PC-3 (cell line): ENCODE measurements at regions not wholly inside any gene's neighbourhood (a gene's known extent, or its start where the extent isn't known, plus 50 kb on each side); places are given as distances from the start of the nearest gene placed in this dataset.

ENCODE experiments used
- ATAC-seq: fragments of 200-7000 bp; cut with Tn5 transposase; 2 replicates; pipeline ENCODE4 v1.9.1; 2020; ENCODE audit warnings: mild to moderate bottlenecking, moderate library complexity
- BruUV-seq: library from RNA; stranded (reverse); fragments of 400-500 nt; replicated peaks from 2 replicates; lab custom pipeline; 2021; lab: Mats Ljungman, UMichigan
- CTCF ChIA-PET: fragments of 300-600 bp; sonication (Branson Sonifier 250); formaldehyde crosslinking; loops from one replicate; lab custom pipeline; 2022; ENCODE audit warnings: antibody characterized with exemption; lab: Charles Lee
- POLR2A ChIA-PET: fragments of 300-600 bp; sonication (Branson Sonifier 250); formaldehyde crosslinking; loops from one replicate; lab custom pipeline; 2022; ENCODE audit warnings: antibody characterized with exemption; ENCODE audit not compliant: unreplicated experiment; lab: Charles Lee
- DNase-seq: peaks from one replicate; pipeline ENCODE4 v3.0.0-alpha.2; 2015
- H2AFZ ChIP-seq: fragments of 300-600 bp; sonication (generic); 2 replicates; pipeline ENCODE4 v1.6.0; 2016; ENCODE audit warnings: antibody characterized with exemption, low read length
- H3F3A ChIP-seq: fragments of 300-600 bp; sonication (generic); one replicate; pipeline ENCODE4 v1.6.0; 2017; ENCODE audit warnings: antibody characterized with exemption, low read length, control low read depth, mild to moderate bottlenecking; ENCODE audit not compliant: unreplicated experiment
- H3K27ac ChIP-seq: fragments of 300-600 bp; sonication (generic); 2 replicates; pipeline ENCODE4 v1.5.1; 2016; ENCODE audit warnings: mild to moderate bottlenecking, low read length
- H3K27me3 ChIP-seq: fragments of 300-600 bp; sonication (generic); 2 replicates; pipeline ENCODE4 v1.6.1; 2016; ENCODE audit warnings: low read length, mixed read lengths
- H3K36me3 ChIP-seq: fragments of 300-600 bp; sonication (generic); 2 replicates; pipeline ENCODE4 v1.6.1; 2016; ENCODE audit warnings: low read depth, mixed run types, low read length, mixed read lengths
- H3K4me1 ChIP-seq: fragments of 300-600 bp; sonication (generic); 2 replicates; pipeline ENCODE4 v1.5.1; 2016; ENCODE audit warnings: low read length; ENCODE audit not compliant: insufficient read depth
- H3K4me2 ChIP-seq: fragments of 300-600 bp; sonication (generic); 2 replicates; pipeline ENCODE4 v1.6.0; 2016; ENCODE audit warnings: low read length
- H3K4me3 ChIP-seq: fragments of 300-600 bp; sonication (generic); 2 replicates; pipeline ENCODE4 v1.5.1; 2016; ENCODE audit warnings: mild to moderate bottlenecking, low read length, mixed read lengths
- H3K79me2 ChIP-seq: fragments of 300-600 bp; sonication (generic); 2 replicates; pipeline ENCODE4 v1.6.1; 2017; ENCODE audit warnings: low read length, mixed read lengths
- H3K9ac ChIP-seq: fragments of 300-600 bp; sonication (generic); 2 replicates; pipeline ENCODE4 v1.6.0; 2016; ENCODE audit warnings: mild to moderate bottlenecking, low read length
- H3K9me2 ChIP-seq: fragments of 300-600 bp; sonication (generic); replicated peaks from 2 replicates; pipeline ENCODE4 v1.6.1; 2016; ENCODE audit warnings: mixed run types, low read length, mixed read lengths
- H3K9me3 ChIP-seq: fragments of 300-600 bp; sonication (generic); 2 replicates; pipeline ENCODE4 v1.6.1; 2016; ENCODE audit warnings: low read length, mixed read lengths
- H4K20me1 ChIP-seq: fragments of 300-600 bp; sonication (generic); 2 replicates; pipeline ENCODE4 v1.6.1; 2016; ENCODE audit warnings: low read length, mixed read lengths
- CTCF ChIP-seq: fragments of 300-600 bp; sonication (generic); conservative IDR thresholded peaks from 2 replicates; pipeline ENCODE4 v1.5.1; 2017; ENCODE audit warnings: antibody characterized with exemption, low read depth, mild to moderate bottlenecking, low read length
- EZH2 ChIP-seq: fragments of 300-600 bp; sonication (generic); IDR thresholded peaks from one replicate; pipeline ENCODE4 v1.6.1; 2017; ENCODE audit warnings: antibody characterized with exemption, mild to moderate bottlenecking, low read length; ENCODE audit not compliant: unreplicated experiment
- EZH2phosphoT487 ChIP-seq: fragments of 300-600 bp; sonication (generic); IDR thresholded peaks from 2 replicates; pipeline ENCODE4 v1.6.1; 2018; ENCODE audit warnings: mild to moderate bottlenecking, antibody characterized with exemption, low read length, borderline replicate concordance
- intact Hi-C: fragments of 100-400 bp; cut with micrococcal nuclease; formaldehyde crosslinking; loops from 2 replicates; pipeline ENCODE4 v1.9.0; 2023

GRCh38 chr14:75338398-75338797, 59.8 kb downstream of the FOS start:
- no peak overlapping the region for H2AFZ ChIP-seq
- H3K9me3 ChIP-seq = no peaks in the 10 kb centered on the region
- H3F3A ChIP-seq = no peaks in the 10 kb centered on the region
- no peaks in the 10 kb centered on the region for H3K4me1 ChIP-seq
- CTCF ChIA-PET = no interaction called here
- DNase-seq = no peak
- no peak overlapping the region for H3K27ac ChIP-seq
- no peaks in the 10 kb centered on the region for H4K20me1 ChIP-seq
- no peak overlapping the region for H3K4me2 ChIP-seq
- H3K36me3 ChIP-seq = no peaks in the 10 kb centered on the region
- H3K9me2 ChIP-seq = no peaks in the 10 kb centered on the region
- POLR2A ChIA-PET = no interaction called here
- H3K9ac ChIP-seq = no peak overlapping the region
- no peak overlapping the region for H3K4me3 ChIP-seq
- no TSS peak for BruUV-seq
- no peak for ATAC-seq
- intact Hi-C loops = no loop called here
- H3K79me2 ChIP-seq = no peaks in the 10 kb centered on the region
- TF ChIP-seq EZH2phosphoT487 (no peak), EZH2 (no peak), CTCF (no peak)
- H3K27me3 ChIP-seq = peaks cover 61% of the 10 kb centered on the region

- H3K27ac ChIP-seq = no peak overlapping the region
- CTCF ChIA-PET = no interaction called here
- no peaks in the 10 kb centered on the region for H3K9me2 ChIP-seq
- H3K79me2 ChIP-seq = no peaks in the 10 kb centered on the region
- POLR2A ChIA-PET = no interaction called here
- no peaks in the 10 kb centered on the region for H3K4me1 ChIP-seq
- H3K9ac ChIP-seq = no peak overlapping the region
- H4K20me1 ChIP-seq = no peaks in the 10 kb centered on the region
- no peak overlapping the region for H3K4me3 ChIP-seq
- TF ChIP-seq EZH2phosphoT487 (no peak), CTCF (no peak), EZH2 (no peak)
- DNase-seq (no peak), ATAC-seq (no peak)
- intact Hi-C loops = no loop called here
- H3K36me3 ChIP-seq = no peaks in the 10 kb centered on the region
- H3K9me3 ChIP-seq = no peaks in the 10 kb centered on the region
- peaks cover 60% of the 10 kb centered on the region for H3K27me3 ChIP-seq
- no TSS peak for BruUV-seq
- H3F3A ChIP-seq = no peaks in the 10 kb centered on the region
- H2AFZ ChIP-seq = no peak overlapping the region
- H3K4me2 ChIP-seq = no peak overlapping the region
Observed at GRCh38 chr14:75339059-75339458, 60.4 kb downstream of the FOS start.

GRCh38 chr14:75340921-75341320, 62.3 kb downstream of the FOS start:
- DNase-seq (no peak), ATAC-seq (no peak)
- BruUV-seq = no TSS peak
- ChIA-PET CTCF (no interaction called here), POLR2A (no interaction called here)
- no peak overlapping the region for H3K4me2 ChIP-seq
- TF ChIP-seq EZH2 (no peak), CTCF (no peak), EZH2phosphoT487 (no peak)
- H3K9ac ChIP-seq = no peak overlapping the region
- H3K9me2 ChIP-seq = no peaks in the 10 kb centered on the region
- intact Hi-C loops = no loop called here
- no peaks in the 10 kb centered on the region for H4K20me1 ChIP-seq
- no peak overlapping the region for H3K4me3 ChIP-seq
- no peaks in the 10 kb centered on the region for H3K79me2 ChIP-seq
- H2AFZ ChIP-seq = no peak overlapping the region
- no peaks in the 10 kb centered on the region for H3K4me1 ChIP-seq
- no peaks in the 10 kb centered on the region for H3K9me3 ChIP-seq
- peaks cover 57% of the 10 kb centered on the region for H3K27me3 ChIP-seq
- H3K36me3 ChIP-seq = no peaks in the 10 kb centered on the region
- no peak overlapping the region for H3K27ac ChIP-seq
- H3F3A ChIP-seq = no peaks in the 10 kb centered on the region
